ENCODE measurements at regions not wholly inside any gene's neighbourhood (a gene's known extent, or its start where the extent isn't known, plus 50 kb on each side); places are given as distances from the start of the nearest gene placed in this dataset.
"Not testable (repeated sequence)": the region's sequence is repeated elsewhere in the genome, so short reads cannot be mapped to it uniquely, and the experiment has no call there.

DNA sequence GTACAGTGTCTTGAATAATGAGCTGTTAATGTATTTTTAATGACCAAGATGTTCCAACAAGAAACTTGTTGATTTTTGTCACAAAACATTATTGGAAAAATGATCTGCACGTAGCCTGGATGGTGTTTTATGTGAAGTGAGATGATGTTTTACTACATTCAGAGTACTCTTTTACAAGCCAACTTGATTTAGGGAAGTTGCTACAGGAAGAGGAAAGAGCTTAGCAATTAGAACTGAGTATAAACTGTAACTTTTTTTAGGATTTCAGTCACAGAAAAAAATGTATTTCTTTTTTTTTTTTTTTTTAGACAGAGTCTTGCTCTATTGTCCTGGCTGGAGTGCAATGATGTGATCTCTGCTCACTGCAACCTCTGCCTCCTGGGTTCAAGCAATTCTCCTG lies 113.6 kb upstream of the ADRA1B start:
- H3K9ac ChIP-seq (ENCODE audit: low read depth, low read length): no peak overlapping the region

GRCh38 chr5:159804121-159804520 lies 112.2 kb upstream of the ADRA1B start:
- Histone ChIP-seq H3K36me3 (ENCODE audit: control insufficient read depth, insufficient read depth, low read length) (no peaks in the 10 kb centered on the region), H3K9me3 (ENCODE audit: control insufficient read depth, insufficient read depth, low read length) (no peaks in the 10 kb centered on the region), H3K4me3 (ENCODE audit: low read depth, low read length) (no peak overlapping the region), H3K27me3 (ENCODE audit: control insufficient read depth, insufficient read depth, low read length) (no peaks in the 10 kb centered on the region), H3K9ac (ENCODE audit: low read depth, low read length) (no peak overlapping the region), H3K4me1 (ENCODE audit: control insufficient read depth, insufficient read depth, low read length) (no peaks in the 10 kb centered on the region)

More for the DNA sequence above, 113.6 kb upstream of the ADRA1B start:
- H3K36me3 ChIP-seq (ENCODE audit: control insufficient read depth, insufficient read depth, low read length): no peaks in the 10 kb centered on the region
- H3K4me3 ChIP-seq (ENCODE audit: low read depth, low read length): no peak overlapping the region
- no peaks in the 10 kb centered on the region for H3K9me3 ChIP-seq (ENCODE audit: control insufficient read depth, insufficient read depth, low read length)
- H3K4me1 ChIP-seq (ENCODE audit: control insufficient read depth, insufficient read depth, low read length): no peaks in the 10 kb centered on the region
- no peaks in the 10 kb centered on the region for H3K27me3 ChIP-seq (ENCODE audit: control insufficient read depth, insufficient read depth, low read length)

DNA sequence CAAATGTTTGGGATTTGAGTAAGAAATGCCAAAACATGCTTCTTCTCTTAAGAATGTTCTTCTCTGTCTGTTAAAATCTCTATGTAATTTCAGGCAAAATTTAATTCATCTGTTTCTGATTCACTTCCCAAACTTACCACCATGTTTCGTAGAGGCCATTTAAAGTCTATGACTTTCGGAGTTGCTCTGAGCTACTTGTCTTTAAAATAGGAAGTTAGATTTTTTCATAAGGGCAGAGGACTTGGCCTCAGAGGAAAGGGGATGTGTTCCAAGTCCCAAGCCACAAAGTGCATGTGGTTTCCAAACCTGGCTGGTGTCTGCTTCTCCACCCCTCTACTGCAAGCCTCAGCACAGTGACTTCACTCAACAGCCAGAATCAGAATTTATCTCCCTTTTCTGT lies 111.3 kb upstream of the ADRA1B start:
- H3K4me3 ChIP-seq (ENCODE audit: low read depth, low read length): no peak overlapping the region
- H3K4me1 ChIP-seq (ENCODE audit: control insufficient read depth, insufficient read depth, low read length): no peaks in the 10 kb centered on the region
- H3K36me3 ChIP-seq (ENCODE audit: control insufficient read depth, insufficient read depth, low read length): no peaks in the 10 kb centered on the region
- H3K9ac ChIP-seq (ENCODE audit: low read depth, low read length): no peak overlapping the region
- no peaks in the 10 kb centered on the region for H3K27me3 ChIP-seq (ENCODE audit: control insufficient read depth, insufficient read depth, low read length)
- no peaks in the 10 kb centered on the region for H3K9me3 ChIP-seq (ENCODE audit: control insufficient read depth, insufficient read depth, low read length)

GRCh38 chr5:159807135-159807534 lies 109.1 kb upstream of the ADRA1B start:
- not testable (repeated sequence) for H3K36me3 ChIP-seq (ENCODE audit: control insufficient read depth, insufficient read depth, low read length); H3K27me3 ChIP-seq (ENCODE audit: control insufficient read depth, insufficient read depth, low read length); H3K4me1 ChIP-seq (ENCODE audit: control insufficient read depth, insufficient read depth, low read length); H3K4me3 ChIP-seq (ENCODE audit: low read depth, low read length); H3K9ac ChIP-seq (ENCODE audit: low read depth, low read length); H3K9me3 ChIP-seq (ENCODE audit: control insufficient read depth, insufficient read depth, low read length)

DNA sequence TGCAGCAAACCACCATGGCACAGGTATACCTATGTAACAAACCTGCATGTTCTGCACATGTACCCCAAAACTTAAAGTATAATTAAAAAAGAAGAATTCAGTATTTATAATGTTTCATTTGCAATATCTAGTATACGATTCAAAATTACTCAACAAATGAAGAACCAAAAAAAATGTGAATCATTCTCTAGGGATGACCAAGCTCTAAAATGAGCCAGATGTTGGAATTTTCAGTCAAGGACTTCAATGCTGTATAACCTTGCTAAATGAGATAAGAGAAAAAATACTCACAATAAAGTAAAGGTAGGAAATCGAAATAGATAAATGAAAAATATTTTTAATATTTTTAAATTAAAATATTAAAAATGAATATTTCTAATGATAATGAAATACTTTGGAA lies 108.7 kb upstream of the ADRA1B start:
- Histone ChIP-seq H3K9ac (ENCODE audit: low read depth, low read length) (no peak overlapping the region), H3K9me3 (ENCODE audit: control insufficient read depth, insufficient read depth, low read length) (no peaks in the 10 kb centered on the region), H3K4me3 (ENCODE audit: low read depth, low read length) (no peak overlapping the region), H3K4me1 (ENCODE audit: control insufficient read depth, insufficient read depth, low read length) (no peaks in the 10 kb centered on the region), H3K27me3 (ENCODE audit: control insufficient read depth, insufficient read depth, low read length) (no peaks in the 10 kb centered on the region), H3K36me3 (ENCODE audit: control insufficient read depth, insufficient read depth, low read length) (no peaks in the 10 kb centered on the region)

- no peaks in the 10 kb centered on the region for H3K36me3 ChIP-seq (ENCODE audit: control insufficient read depth, insufficient read depth, low read length)
- no peaks in the 10 kb centered on the region for H3K27me3 ChIP-seq (ENCODE audit: control insufficient read depth, insufficient read depth, low read length)
- H3K9ac ChIP-seq (ENCODE audit: low read depth, low read length): no peak overlapping the region
- no peaks in the 10 kb centered on the region for H3K9me3 ChIP-seq (ENCODE audit: control insufficient read depth, insufficient read depth, low read length)
- H3K4me1 ChIP-seq (ENCODE audit: control insufficient read depth, insufficient read depth, low read length): no peaks in the 10 kb centered on the region
- H3K4me3 ChIP-seq (ENCODE audit: low read depth, low read length): no peak overlapping the region
Measured at GRCh38 chr5:159811712-159812111, 104.6 kb upstream of the ADRA1B start.

DNA sequence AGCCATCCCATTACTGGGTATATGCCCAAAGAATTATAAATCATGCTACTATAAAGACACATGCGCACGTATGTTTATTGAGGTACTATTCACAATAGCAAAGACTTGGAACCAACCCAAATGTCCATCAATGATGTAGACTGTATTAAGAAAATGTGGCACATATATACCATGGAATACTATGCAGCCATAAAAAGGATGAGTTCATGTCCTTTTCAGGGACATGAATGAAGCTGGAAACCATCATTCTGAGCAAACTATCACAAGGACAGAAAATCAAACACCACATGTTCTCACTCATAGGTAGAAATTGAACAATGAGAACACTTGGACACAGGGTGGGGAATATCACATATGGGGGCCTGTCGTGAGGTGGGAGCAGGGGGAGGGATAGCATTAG lies 103.5 kb upstream of the ADRA1B start:
- H3K9ac ChIP-seq (ENCODE audit: low read depth, low read length); H3K4me3 ChIP-seq (ENCODE audit: low read depth, low read length); H3K36me3 ChIP-seq (ENCODE audit: control insufficient read depth, insufficient read depth, low read length); H3K9me3 ChIP-seq (ENCODE audit: control insufficient read depth, insufficient read depth, low read length); H3K27me3 ChIP-seq (ENCODE audit: control insufficient read depth, insufficient read depth, low read length); H3K4me1 ChIP-seq (ENCODE audit: control insufficient read depth, insufficient read depth, low read length): not testable (repeated sequence)

- Histone ChIP-seq H3K4me3 (ENCODE audit: low read depth, low read length) (no peak overlapping the region), H3K9ac (ENCODE audit: low read depth, low read length) (no peak overlapping the region), H3K4me1 (ENCODE audit: control insufficient read depth, insufficient read depth, low read length) (no peaks in the 10 kb centered on the region), H3K27me3 (ENCODE audit: control insufficient read depth, insufficient read depth, low read length) (no peaks in the 10 kb centered on the region), H3K9me3 (ENCODE audit: control insufficient read depth, insufficient read depth, low read length) (no peaks in the 10 kb centered on the region), H3K36me3 (ENCODE audit: control insufficient read depth, insufficient read depth, low read length) (no peaks in the 10 kb centered on the region)
Measured at GRCh38 chr5:159814222-159814621, 102.1 kb upstream of the ADRA1B start.

DNA sequence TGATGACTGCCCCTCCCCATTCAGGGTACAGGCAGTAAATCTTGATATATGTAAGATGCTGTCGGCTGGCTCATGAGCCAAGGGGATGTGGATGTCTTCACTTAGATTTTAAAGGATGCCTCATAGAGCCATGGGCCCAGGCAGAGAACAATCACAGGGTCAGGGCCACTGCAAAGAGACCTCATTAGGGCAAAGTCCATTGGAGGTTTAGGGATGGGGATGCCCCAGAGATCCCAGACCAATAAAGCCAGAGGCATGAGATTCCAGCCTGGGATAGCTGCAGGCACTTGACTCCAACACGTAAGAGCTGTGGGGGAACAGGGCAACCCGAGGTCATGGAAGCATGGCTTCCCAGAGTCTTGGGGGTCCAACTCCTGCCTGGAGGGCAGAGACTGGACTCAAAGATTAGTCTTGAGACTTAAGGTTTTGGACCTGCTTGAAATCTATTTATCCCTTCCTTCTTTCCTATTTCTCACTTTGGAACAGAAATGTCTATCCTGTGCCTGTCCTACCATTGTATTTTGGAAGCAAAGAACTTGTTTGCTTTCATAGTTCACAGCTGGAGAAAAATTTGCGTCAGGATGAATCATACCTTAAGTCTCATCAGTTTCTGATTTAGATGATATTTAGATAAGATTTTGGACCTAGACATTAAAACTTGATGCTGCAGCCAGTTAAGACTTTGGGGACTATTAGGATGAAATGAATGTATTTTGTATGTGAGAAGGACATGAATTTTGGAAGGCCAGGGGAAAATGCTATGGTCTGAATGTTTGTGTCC lies 101.3 kb upstream of the ADRA1B start:
- Histone ChIP-seq H3K4me1 (ENCODE audit: control insufficient read depth, insufficient read depth, low read length) (no peaks in the 10 kb centered on the region), H3K4me3 (ENCODE audit: low read depth, low read length) (no peak overlapping the region), H3K9ac (ENCODE audit: low read depth, low read length) (no peak overlapping the region), H3K36me3 (ENCODE audit: control insufficient read depth, insufficient read depth, low read length) (no peaks in the 10 kb centered on the region), H3K9me3 (ENCODE audit: control insufficient read depth, insufficient read depth, low read length) (no peaks in the 10 kb centered on the region), H3K27me3 (ENCODE audit: control insufficient read depth, insufficient read depth, low read length) (no peaks in the 10 kb centered on the region)

DNA sequence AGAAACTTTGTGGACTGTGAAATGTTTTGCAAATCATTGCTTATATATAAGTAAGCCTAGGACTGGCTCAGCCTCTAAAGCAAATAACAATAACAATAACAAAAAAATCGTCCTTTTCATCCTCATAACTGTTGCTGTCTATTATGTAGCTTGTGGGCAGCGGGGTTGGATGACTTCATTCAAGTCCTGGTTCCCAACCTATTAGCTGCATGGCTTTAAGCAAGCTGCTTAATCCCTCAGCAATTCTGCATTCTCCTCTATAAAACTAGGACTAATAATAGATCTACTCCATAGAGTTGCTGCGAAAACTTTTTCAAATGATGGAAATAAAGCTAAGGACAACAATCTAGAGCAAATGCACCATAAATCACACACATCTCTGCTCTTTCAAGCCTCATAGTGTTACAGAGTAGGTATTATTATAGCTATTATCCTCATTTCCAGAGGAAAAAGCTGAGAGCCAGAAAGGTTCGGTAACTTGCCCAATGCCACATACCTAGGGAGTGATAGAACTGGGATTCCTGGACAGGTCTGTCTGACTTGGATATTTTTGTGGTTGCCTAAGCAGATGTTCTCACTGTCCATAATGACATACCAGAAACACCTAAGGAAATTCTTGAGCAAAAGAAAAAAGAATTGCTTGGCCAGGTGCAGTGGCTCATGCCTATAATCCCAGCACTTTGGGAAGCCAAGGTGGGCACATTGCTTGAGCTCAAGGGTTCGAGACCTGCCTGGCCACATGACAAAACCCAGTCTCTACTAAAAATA lies 98.8 kb upstream of the ADRA1B start:
- Histone ChIP-seq H3K9ac (ENCODE audit: low read depth, low read length) (no peak overlapping the region), H3K4me1 (ENCODE audit: control insufficient read depth, insufficient read depth, low read length) (no peaks in the 10 kb centered on the region)

DNA sequence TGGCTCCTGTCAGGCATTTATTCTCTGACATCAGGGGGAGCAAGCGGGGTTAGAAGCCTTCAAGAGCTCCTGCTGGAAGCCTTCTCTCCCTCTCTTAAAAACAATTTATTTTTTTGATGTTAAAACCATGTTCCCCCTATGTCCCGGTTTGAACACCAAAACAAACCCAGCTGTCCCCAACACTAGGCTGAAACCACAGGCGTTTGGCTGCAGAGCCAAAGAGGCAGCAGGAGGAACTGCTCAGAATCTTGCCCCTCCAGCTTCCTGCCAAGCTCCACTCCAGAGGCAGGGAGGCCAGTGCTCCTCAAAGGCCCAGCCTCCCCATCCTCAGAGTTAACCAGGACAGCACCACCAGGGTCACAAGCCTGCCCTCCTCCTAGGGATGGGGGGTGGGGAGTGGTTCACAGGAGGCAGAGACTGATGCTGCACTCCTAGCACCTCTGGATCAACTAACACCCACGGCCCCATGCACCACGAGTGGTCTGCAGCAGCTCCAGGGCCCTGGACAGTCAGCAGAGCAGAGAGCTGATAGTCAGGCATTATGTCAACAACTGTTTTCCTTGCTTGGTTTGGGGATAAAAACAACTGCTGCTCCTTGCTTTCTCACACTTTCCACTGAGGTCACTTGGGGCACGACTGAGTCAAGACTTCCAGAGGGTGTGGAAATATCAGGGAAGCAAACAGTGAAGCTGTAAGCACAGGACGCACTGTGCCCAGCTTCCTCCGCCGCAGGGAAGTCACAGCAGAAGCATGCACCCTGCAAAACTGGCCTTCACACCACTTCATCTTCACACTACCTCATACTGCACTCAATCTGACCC lies 96.5 kb upstream of the ADRA1B start:
- H3K9ac ChIP-seq (ENCODE audit: low read depth, low read length): no peak overlapping the region
- no peaks in the 10 kb centered on the region for H3K27me3 ChIP-seq (ENCODE audit: control insufficient read depth, insufficient read depth, low read length)
- H3K36me3 ChIP-seq (ENCODE audit: control insufficient read depth, insufficient read depth, low read length): no peaks in the 10 kb centered on the region

More for the DNA sequence above, 98.8 kb upstream of the ADRA1B start:
- no peak overlapping the region for H3K4me3 ChIP-seq (ENCODE audit: low read depth, low read length)
- no peaks in the 10 kb centered on the region for H3K9me3 ChIP-seq (ENCODE audit: control insufficient read depth, insufficient read depth, low read length)
- H3K27me3 ChIP-seq (ENCODE audit: control insufficient read depth, insufficient read depth, low read length): no peaks in the 10 kb centered on the region
- H3K36me3 ChIP-seq (ENCODE audit: control insufficient read depth, insufficient read depth, low read length): no peaks in the 10 kb centered on the region

More for the DNA sequence above, 96.5 kb upstream of the ADRA1B start:
- H3K9me3 ChIP-seq (ENCODE audit: control insufficient read depth, insufficient read depth, low read length): no peaks in the 10 kb centered on the region
- no peaks in the 10 kb centered on the region for H3K4me1 ChIP-seq (ENCODE audit: control insufficient read depth, insufficient read depth, low read length)
- H3K4me3 ChIP-seq (ENCODE audit: low read depth, low read length): no peak overlapping the region

All from iPS-15b (cell line).